A549 (cell line): ENCODE measurements at regions not wholly inside any gene's neighbourhood (a gene's known extent, or its start where the extent isn't known, plus 50 kb on each side); places are given as distances from the start of the nearest gene placed in this dataset.

Source experiments
- ATAC-seq, 2 experiments: fragments of 200-7000 bp in 1 of 2; fragments of >200 bp in 1 of 2; cut with Nextera tagmentation in 1 of 2; cut with Tn5 transposase in 1 of 2; 3 replicates each; pipeline versions ENCODE4 v1.8.0 to v1.9.1; 2018 to 2020; ENCODE audit warnings: mild to moderate bottlenecking in 1 of 2, moderate library complexity in 1 of 2
- CTCF ChIA-PET: fragments of 300-600 bp; sonication (Branson Sonifier 250); formaldehyde crosslinking; extraction: SDS; loops from one replicate; lab custom pipeline; 2021; ENCODE audit warnings: antibody characterized with exemption, inconsistent platforms; lab: Yijun Ruan, JAX
- POLR2A ChIA-PET: fragments of 350-600 bp; formaldehyde crosslinking; extraction: SDS; loops from one replicate; lab custom pipeline; 2021; ENCODE audit warnings: antibody characterized with exemption, inconsistent platforms; lab: Yijun Ruan, JAX
- DNase-seq, 2 experiments: peaks; one replicate each; pipeline versions ENCODE4 v3.0.0 to v3.0.0-alpha.2; 2011 to 2016; ENCODE audit warnings: low read depth in 1 of 2, low spot score in 1 of 2
- FAIRE-seq: peaks from 2 replicates; lab custom pipeline; 2011; peaks lifted over from hg19 to GRCh38; lab: Jason Lieb, UNC
- H3K27ac ChIP-seq, 2 experiments: fragments of >200 bp; sonication (Bioruptor Twin); formaldehyde crosslinking; 3 replicates each; pipeline ENCODE4 v1.5.1; 2016 to 2017
- H3K4me1 ChIP-seq: fragments of >200 bp; sonication (Bioruptor Twin); formaldehyde crosslinking; 3 replicates; pipeline ENCODE4 v1.6.1; 2016
- H3K4me2 ChIP-seq: fragments of >200 bp; sonication (Bioruptor Twin); formaldehyde crosslinking; 3 replicates; pipeline ENCODE4 v1.6.1; 2016
- H3K4me3 ChIP-seq: fragments of >200 bp; sonication (Bioruptor Twin); formaldehyde crosslinking; 3 replicates; pipeline ENCODE4 v1.5.1; 2016
- H3K9me3 ChIP-seq: fragments of >200 bp; sonication (Bioruptor Twin); formaldehyde crosslinking; 3 replicates; pipeline ENCODE4 v1.6.1; 2016
- BHLHE40 ChIP-seq: IDR thresholded peaks from 2 replicates; pipeline ENCODE4 v1.6.1; 2012; ENCODE audit warnings: low read depth, low read length, inconsistent platforms
- CHD2 ChIP-seq: fragments of 150-350 bp; IDR thresholded peaks from 2 replicates; pipeline ENCODE4 v1.6.1; 2014; ENCODE audit warnings: low read length; ENCODE audit not compliant: partially characterized antibody
- CHD4 ChIP-seq: fragments of 200-600 bp; sonication (generic); IDR thresholded peaks from 2 replicates; pipeline ENCODE4 v1.6.1; 2016; ENCODE audit warnings: antibody characterized with exemption, mild to moderate bottlenecking, borderline replicate concordance
- EHMT2 ChIP-seq: fragments of 200-600 bp; sonication (generic); IDR thresholded peaks from 2 replicates; pipeline ENCODE4 v1.6.1; 2016; ENCODE audit warnings: antibody characterized with exemption, low read depth, mild to moderate bottlenecking, moderate library complexity
- FOSB ChIP-seq: fragments of 250-450 bp; sonication (Bioruptor Pico); IDR thresholded peaks from 2 replicates; pipeline ENCODE4 v1.5.0; 2020; ENCODE audit warnings: mild to moderate bottlenecking, moderate library complexity
- HOXB13 ChIP-seq: fragments of 250-450 bp; sonication (Bioruptor Pico); IDR thresholded peaks from 2 replicates; pipeline ENCODE4 v1.5.0; 2020; ENCODE audit warnings: low read depth, mild to moderate bottlenecking, moderate library complexity
- JUNB ChIP-seq: fragments of >200 bp; sonication (Bioruptor Twin); formaldehyde crosslinking; IDR thresholded peaks from 2 replicates; pipeline ENCODE4 v1.6.1; 2016
- NPAS2 ChIP-seq: fragments of 250-450 bp; sonication (Bioruptor Pico); IDR thresholded peaks from 2 replicates; pipeline ENCODE4 v1.8.0; 2022; ENCODE audit warnings: mild to moderate bottlenecking, moderate library complexity, borderline replicate concordance
- PHF8 ChIP-seq: fragments of 200-600 bp; sonication (generic); IDR thresholded peaks from 2 replicates; pipeline ENCODE4 v1.6.1; 2016; ENCODE audit warnings: low read depth, mild to moderate bottlenecking, antibody characterized with exemption, moderate library complexity, borderline replicate concordance
- POLR2A ChIP-seq: IDR thresholded peaks from 2 replicates; pipeline ENCODE4 v1.6.1; 2012; ENCODE audit warnings: mild to moderate bottlenecking, low read length
- POLR2AphosphoS2 ChIP-seq: conservative IDR thresholded peaks from 2 replicates; pipeline ENCODE4 v1.6.1; 2012; ENCODE audit warnings: low read length, improper control_type of control experiment, inconsistent platforms
- RARB ChIP-seq: fragments of 250-450 bp; sonication (Bioruptor Pico); IDR thresholded peaks from 2 replicates; pipeline ENCODE4 v1.8.0; 2021; ENCODE audit warnings: mild to moderate bottlenecking, moderate library complexity
- RFX5 ChIP-seq: fragments of 450-650 bp; IDR thresholded peaks from 2 replicates; pipeline ENCODE4 v1.7.1; 2014; ENCODE audit warnings: antibody characterized with exemption, mild to moderate bottlenecking, moderate library complexity
- SMC3 ChIP-seq: fragments of >200 bp; sonication (Bioruptor Twin); formaldehyde crosslinking; IDR thresholded peaks from 3 replicates; pipeline ENCODE4 v1.6.1; 2018; ENCODE audit warnings: inconsistent platforms
- SREBF2 ChIP-seq: fragments of 450-650 bp; IDR thresholded peaks from 2 replicates; pipeline ENCODE4 v1.6.1; 2014; ENCODE audit warnings: mild to moderate bottlenecking, moderate library complexity
- TP53 ChIP-seq: fragments of 250-450 bp; sonication (Bioruptor Pico); IDR thresholded peaks from 2 replicates; pipeline ENCODE4 v1.5.0; 2021; ENCODE audit warnings: mild to moderate bottlenecking, moderate library complexity
- ZC3H11A ChIP-seq: fragments of 450-650 bp; IDR thresholded peaks from 2 replicates; pipeline ENCODE4 v1.6.1; 2014; ENCODE audit warnings: antibody characterized with exemption, mild to moderate bottlenecking
- ZNF302 ChIP-seq: fragments of 250-450 bp; sonication (Bioruptor Pico); IDR thresholded peaks from 2 replicates; pipeline ENCODE4 v1.9.0; 2021; ENCODE audit warnings: inconsistent platforms, mild to moderate bottlenecking, moderate library complexity
- ZSCAN20 ChIP-seq: fragments of 250-450 bp; sonication (Bioruptor Pico); IDR thresholded peaks from 2 replicates; pipeline ENCODE4 v1.8.0; 2022; ENCODE audit warnings: mild to moderate bottlenecking, moderate library complexity
- WGBS: methylation state at CpG from one replicate; pipeline ENCODE4 v1.1.6; 2017; ENCODE audit errors: missing lambda C conversion rate; 5-methylcytosine and 5-hydroxymethylcytosine counted together
- TF ChIP-seq, protein P1 (sequence below): IDR thresholded peaks from 2 replicates; pipeline ENCODE4 v1.6.1; 2012
- TF ChIP-seq, protein P2 (sequence below): fragments of 250-450 bp; sonication (Bioruptor Pico); IDR thresholded peaks from 2 replicates; pipeline ENCODE4 v1.5.0; 2020; ENCODE audit warnings: low read depth, mild to moderate bottlenecking, moderate library complexity
- TF ChIP-seq, protein P3 (sequence below): fragments of >200 bp; sonication (Bioruptor Twin); formaldehyde crosslinking; IDR thresholded peaks from 3 replicates; pipeline ENCODE4 v1.5.1; 2016
- TF ChIP-seq, protein P4 (sequence below): fragments of 150-350 bp; IDR thresholded peaks from 2 replicates; pipeline ENCODE4 v1.6.1; 2014; ENCODE audit warnings: low read depth, mild to moderate bottlenecking, low read length
- TF ChIP-seq, protein P5 (sequence below): IDR thresholded peaks from 2 replicates; pipeline ENCODE4 v1.6.1; 2012; ENCODE audit warnings: low read depth, borderline replicate concordance
- TF ChIP-seq, protein P6 (sequence below): fragments of 250-450 bp; sonication (Bioruptor Pico); IDR thresholded peaks from 2 replicates; pipeline ENCODE4 v1.5.0; 2021; ENCODE audit warnings: mild to moderate bottlenecking, moderate library complexity, borderline replicate concordance

DNA sequence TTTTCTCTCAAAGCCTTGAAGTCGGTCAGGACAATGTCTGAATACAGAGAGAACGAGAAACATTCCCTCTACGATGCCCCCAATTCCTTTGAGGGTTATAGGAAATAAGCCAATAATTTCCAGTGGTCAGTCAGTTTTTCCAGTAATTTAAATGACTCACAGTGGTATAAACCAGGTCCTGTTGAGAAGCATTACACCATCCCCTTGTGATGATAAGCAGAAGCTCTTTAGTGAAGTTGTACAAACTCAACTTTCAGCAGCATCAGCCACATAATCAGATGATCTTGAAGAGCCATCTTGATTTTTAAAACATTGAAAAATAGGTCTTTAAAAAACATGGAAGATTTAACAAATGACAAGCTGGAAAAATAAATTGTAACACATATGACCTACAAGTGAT, 173.9 kb upstream of the ZNF462 start:
- FAIRE-seq (no peak), ATAC-seq (no peak), DNase-seq (no peak)
- 11% methylated on average over 3 of the region's 3 CpGs for WGBS
- CTCF ChIA-PET, result no interaction called here
- Histone ChIP-seq H3K4me1 (no peaks in the 10 kb centered on the region), H3K27ac (no peak overlapping the region), H3K4me3 (no peak overlapping the region), H3K9me3 (no peaks in the 10 kb centered on the region), H3K4me2 (no peak overlapping the region)
- POLR2A ChIA-PET, result no interaction called here
- no peak for TF ChIP-seq CHD2
- TF ChIP-seq, protein P1, sequence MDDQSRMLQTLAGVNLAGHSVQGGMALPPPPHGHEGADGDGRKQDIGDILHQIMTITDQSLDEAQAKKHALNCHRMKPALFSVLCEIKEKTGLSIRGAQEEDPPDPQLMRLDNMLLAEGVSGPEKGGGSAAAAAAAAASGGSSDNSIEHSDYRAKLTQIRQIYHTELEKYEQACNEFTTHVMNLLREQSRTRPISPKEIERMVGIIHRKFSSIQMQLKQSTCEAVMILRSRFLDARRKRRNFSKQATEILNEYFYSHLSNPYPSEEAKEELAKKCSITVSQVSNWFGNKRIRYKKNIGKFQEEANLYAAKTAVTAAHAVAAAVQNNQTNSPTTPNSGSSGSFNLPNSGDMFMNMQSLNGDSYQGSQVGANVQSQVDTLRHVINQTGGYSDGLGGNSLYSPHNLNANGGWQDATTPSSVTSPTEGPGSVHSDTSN, result no peak
- no peak for TF ChIP-seq NPAS2 (CRISPR knock-in tag)
- TF ChIP-seq HOXB13 (CRISPR knock-in tag), result no peak
- TF ChIP-seq CHD4, result no peak
- TF ChIP-seq RARB (CRISPR knock-in tag), result no peak
- no peak for TF ChIP-seq TP53 (CRISPR knock-in tag)
- TF ChIP-seq RFX5, result no peak
- TF ChIP-seq JUNB, result no peak
- TF ChIP-seq SREBF2, result no peak
- no peak for TF ChIP-seq PHF8
- no peak for TF ChIP-seq POLR2A
- TF ChIP-seq, protein P2, sequence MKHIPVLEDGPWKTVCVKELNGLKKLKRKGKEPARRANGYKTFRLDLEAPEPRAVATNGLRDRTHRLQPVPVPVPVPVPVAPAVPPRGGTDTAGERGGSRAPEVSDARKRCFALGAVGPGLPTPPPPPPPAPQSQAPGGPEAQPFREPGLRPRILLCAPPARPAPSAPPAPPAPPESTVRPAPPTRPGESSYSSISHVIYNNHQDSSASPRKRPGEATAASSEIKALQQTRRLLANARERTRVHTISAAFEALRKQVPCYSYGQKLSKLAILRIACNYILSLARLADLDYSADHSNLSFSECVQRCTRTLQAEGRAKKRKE, result no peak

DNA sequence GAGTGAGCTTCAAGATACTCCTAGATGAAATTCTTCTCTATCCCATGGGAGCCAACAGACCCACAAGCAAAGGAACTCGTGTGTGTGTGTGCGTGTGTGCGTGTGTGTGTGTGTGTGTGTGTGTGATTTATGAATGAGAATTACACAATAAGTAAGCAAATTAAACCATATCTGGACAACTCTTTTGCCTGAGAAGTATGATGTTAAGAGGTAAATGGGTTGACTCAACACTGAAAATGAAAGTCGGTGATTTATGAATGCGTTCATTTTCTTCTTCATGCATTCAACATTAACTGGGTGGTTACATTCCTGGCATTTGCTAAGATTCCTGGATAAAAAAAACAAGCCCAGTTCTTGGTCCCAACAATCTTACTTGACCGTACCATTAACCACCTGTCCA, 171.3 kb upstream of the ZNF462 start:
- no peak for DNase-seq

DNA sequence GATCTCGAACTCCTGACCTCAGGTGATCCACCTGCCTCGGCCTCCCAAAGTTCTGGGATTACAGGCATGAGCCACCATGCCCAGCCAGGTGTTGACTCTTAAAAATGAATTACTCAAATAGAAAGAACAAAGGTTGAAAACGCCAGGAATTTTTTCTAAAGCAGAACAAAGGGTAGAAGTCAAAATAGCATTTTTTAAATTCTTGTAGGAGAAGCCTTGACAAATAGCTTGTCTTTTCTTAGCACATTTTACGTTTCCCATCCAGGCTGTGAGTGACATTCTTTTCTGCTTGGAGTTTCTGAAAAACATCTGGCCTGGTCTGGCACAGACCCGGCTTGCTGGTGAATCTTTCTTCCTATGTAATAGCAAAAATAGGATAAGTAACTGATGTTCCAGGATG, 169.4 kb upstream of the ZNF462 start:
- no peak for DNase-seq

More for the DNA sequence above, 171.3 kb upstream of the ZNF462 start:
- POLR2A ChIA-PET, result no interaction called here
- ATAC-seq (no peak), FAIRE-seq (no peak)
- H3K4me2 ChIP-seq, result no peak overlapping the region
- H3K9me3 ChIP-seq, result no peaks in the 10 kb centered on the region
- H3K4me3 ChIP-seq, result no peak overlapping the region
- CTCF ChIA-PET, result interaction anchor here (0.7 kb wide), 1 partner anchor 188 kb away, joined by 3 read pairs; no protein-coding TSS in a partner anchor
- 36% methylated on average over 6 of the region's 6 CpGs for WGBS
- no peak for TF ChIP-seq BHLHE40
- no peak for TF ChIP-seq ZSCAN20 (CRISPR knock-in tag)
- no peak overlapping the region for H3K27ac ChIP-seq
- no peaks in the 10 kb centered on the region for H3K4me1 ChIP-seq

More for the DNA sequence above, 169.4 kb upstream of the ZNF462 start:
- POLR2A ChIA-PET, result no interaction called here
- 4% methylated on average over 5 of the region's 5 CpGs for WGBS
- no peak overlapping the region for H3K4me3 ChIP-seq
- ATAC-seq, result no peak
- CTCF ChIA-PET, result interaction anchor here (0.7 kb wide), 2 partner anchors 114 to 183 kb away, joined by 3 read pairs; no protein-coding TSS in a partner anchor
- TF ChIP-seq TP53 (CRISPR knock-in tag) (no peak), POLR2AphosphoS2 (no peak), SMC3 (no peak), ZC3H11A (no peak), FOSB (CRISPR knock-in tag) (no peak), ZNF302 (CRISPR knock-in tag) (no peak), BHLHE40 (no peak), CHD2 (no peak), RARB (CRISPR knock-in tag) (no peak), EHMT2 (no peak), CHD4 (no peak)
- TF ChIP-seq, protein P3, sequence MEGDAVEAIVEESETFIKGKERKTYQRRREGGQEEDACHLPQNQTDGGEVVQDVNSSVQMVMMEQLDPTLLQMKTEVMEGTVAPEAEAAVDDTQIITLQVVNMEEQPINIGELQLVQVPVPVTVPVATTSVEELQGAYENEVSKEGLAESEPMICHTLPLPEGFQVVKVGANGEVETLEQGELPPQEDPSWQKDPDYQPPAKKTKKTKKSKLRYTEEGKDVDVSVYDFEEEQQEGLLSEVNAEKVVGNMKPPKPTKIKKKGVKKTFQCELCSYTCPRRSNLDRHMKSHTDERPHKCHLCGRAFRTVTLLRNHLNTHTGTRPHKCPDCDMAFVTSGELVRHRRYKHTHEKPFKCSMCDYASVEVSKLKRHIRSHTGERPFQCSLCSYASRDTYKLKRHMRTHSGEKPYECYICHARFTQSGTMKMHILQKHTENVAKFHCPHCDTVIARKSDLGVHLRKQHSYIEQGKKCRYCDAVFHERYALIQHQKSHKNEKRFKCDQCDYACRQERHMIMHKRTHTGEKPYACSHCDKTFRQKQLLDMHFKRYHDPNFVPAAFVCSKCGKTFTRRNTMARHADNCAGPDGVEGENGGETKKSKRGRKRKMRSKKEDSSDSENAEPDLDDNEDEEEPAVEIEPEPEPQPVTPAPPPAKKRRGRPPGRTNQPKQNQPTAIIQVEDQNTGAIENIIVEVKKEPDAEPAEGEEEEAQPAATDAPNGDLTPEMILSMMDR, result no peak
- TF ChIP-seq, protein P4, sequence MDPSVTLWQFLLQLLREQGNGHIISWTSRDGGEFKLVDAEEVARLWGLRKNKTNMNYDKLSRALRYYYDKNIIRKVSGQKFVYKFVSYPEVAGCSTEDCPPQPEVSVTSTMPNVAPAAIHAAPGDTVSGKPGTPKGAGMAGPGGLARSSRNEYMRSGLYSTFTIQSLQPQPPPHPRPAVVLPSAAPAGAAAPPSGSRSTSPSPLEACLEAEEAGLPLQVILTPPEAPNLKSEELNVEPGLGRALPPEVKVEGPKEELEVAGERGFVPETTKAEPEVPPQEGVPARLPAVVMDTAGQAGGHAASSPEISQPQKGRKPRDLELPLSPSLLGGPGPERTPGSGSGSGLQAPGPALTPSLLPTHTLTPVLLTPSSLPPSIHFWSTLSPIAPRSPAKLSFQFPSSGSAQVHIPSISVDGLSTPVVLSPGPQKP, result no peak
- TF ChIP-seq, protein P5, sequence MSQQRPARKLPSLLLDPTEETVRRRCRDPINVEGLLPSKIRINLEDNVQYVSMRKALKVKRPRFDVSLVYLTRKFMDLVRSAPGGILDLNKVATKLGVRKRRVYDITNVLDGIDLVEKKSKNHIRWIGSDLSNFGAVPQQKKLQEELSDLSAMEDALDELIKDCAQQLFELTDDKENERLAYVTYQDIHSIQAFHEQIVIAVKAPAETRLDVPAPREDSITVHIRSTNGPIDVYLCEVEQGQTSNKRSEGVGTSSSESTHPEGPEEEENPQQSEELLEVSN, result no peak
- TF ChIP-seq, protein P6, sequence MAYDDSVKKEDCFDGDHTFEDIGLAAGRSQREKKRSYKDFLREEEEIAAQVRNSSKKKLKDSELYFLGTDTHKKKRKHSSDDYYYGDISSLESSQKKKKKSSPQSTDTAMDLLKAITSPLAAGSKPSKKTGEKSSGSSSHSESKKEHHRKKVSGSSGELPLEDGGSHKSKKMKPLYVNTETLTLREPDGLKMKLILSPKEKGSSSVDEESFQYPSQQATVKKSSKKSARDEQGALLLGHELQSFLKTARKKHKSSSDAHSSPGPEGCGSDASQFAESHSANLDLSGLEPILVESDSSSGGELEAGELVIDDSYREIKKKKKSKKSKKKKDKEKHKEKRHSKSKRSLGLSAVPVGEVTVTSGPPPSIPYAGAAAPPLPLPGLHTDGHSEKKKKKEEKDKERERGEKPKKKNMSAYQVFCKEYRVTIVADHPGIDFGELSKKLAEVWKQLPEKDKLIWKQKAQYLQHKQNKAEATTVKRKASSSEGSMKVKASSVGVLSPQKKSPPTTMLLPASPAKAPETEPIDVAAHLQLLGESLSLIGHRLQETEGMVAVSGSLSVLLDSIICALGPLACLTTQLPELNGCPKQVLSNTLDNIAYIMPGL (CRISPR knock-in tag), result no peak
- no peak for FAIRE-seq
- H3K27ac ChIP-seq, result no peak overlapping the region
- no peak overlapping the region for H3K4me2 ChIP-seq
- H3K4me1 ChIP-seq, result no peaks in the 10 kb centered on the region
- H3K9me3 ChIP-seq, result no peaks in the 10 kb centered on the region
